ENCODE measurements at regions not wholly inside any gene's neighbourhood (a gene's known extent, or its start where the extent isn't known, plus 50 kb on each side); places are given as distances from the start of the nearest gene placed in this dataset.
"Not testable (repeated sequence)": the region's sequence is repeated elsewhere in the genome, so short reads cannot be mapped to it uniquely, and the experiment has no call there.

DNA sequence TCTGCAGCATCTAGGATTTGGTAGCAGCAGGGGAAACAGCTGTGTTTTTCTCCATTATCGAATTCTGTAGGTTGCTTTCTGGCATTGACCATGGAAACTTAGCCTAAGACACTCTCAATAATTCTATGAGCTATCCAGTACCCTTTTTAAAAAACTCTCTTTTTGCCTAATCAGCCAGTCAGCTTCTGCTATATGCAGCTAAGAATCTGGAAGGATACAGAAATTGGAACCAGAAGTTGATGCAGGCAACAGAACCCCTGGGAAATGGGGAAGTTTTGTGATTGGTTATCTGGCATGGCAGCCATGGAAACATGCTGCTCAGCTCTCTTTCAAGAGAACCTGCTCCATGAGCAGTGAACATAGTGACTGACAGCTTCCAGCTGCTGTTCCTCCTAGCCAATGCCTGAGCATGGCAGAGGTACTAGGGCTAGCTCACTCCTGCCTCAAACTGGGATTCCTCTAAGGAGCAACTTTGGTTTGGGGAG is 417.6 kb upstream of the MAOA start:
- no peak for DNase-seq

GRCh38 chrX:43239356-43239755 is 416.7 kb upstream of the MAOA start:
- DNase-seq, result no peak

DNA sequence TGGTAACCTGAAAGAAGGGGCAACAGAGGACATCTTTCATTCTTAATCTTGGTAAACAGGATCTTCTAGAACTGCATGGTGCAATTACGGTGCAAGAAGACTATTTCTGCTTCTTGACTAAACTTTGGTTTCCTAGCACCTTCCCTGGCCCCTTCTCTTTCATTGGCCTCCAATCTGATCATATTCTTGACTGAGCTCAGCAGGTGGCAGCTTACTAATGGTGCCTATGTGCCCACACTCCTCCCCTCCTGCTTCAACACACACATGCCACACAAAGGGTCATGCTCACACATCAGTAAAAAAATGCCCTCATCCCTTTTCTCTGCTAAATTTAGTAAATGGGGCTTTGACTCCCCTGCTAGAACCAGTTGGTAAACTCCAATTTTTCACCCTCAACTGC is 400.5 kb upstream of the MAOA start:
- no peak for DNase-seq

- DNase-seq, result no peak
Measured at GRCh38 chrX:43266487-43266886, 389.6 kb upstream of the MAOA start.

GRCh38 chrX:43267652-43268051 is 388.4 kb upstream of the MAOA start:
- no peak for DNase-seq

DNA sequence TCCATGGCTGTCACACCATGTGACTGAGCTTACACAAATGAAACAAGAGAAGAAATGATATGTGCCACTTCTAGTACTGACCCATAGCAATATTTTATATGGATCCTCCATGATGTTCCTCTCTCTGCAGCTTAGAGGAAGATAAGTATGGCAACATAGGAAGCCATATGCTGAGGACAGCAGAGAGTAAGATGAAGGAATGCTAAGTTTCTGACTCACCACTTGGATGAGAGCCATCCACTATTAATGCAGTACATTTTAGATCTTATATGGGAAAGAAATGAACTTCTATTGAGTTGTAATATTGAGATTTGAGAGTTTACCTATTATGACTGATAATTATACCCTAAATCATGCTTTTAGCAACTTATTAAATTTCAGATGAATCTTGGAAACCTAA is 386.9 kb upstream of the MAOA start:
- DNase-seq, result no peak

DNA sequence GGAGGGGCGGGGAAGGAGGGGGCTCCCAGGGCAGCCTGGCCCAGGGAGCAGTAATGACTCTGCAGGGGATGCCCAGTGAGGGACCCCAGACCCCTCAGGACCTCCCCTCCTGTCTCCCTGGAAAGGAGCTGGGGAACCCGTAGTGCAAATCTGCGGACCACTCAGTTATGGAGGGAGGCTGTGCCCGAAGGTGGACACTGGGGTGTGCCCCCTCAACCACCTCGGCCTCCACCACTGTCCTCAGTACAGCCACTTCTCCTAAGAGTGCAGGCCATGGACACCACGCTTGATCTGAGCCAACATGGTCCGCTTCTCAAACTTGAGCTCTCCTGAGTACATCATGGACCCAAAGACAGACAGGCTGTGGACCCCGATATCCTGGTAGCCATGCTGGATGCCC is 378.2 kb upstream of the MAOA start:
- no peak for DNase-seq

GRCh38 chrX:43278440-43278839 is 377.7 kb upstream of the MAOA start:
- DNase-seq, result no peak

DNA sequence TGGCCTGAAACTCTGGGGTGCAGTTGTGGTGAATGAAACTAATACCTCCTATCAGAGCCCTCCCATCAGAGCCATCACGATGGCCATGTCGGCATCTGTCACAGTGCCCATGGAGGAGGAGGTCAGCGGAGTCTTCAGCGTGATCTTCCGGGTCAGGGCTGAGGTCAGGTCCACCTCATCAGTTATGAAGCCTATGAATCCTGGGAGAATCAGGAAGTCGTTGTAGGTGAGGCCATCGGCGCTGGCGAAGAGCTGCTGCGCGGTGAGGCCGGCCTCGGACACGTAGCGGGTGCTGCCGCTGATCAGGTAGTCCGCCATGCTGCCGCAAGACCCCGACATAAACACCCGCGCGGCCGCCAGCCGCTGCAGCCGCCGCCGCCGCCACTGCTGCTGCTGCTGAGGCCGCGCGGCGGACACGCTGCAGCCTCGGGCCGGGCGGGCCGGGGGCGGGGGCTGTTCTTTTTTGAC is 376.7 kb upstream of the MAOA start:
- DNase-seq, result no peak

DNA sequence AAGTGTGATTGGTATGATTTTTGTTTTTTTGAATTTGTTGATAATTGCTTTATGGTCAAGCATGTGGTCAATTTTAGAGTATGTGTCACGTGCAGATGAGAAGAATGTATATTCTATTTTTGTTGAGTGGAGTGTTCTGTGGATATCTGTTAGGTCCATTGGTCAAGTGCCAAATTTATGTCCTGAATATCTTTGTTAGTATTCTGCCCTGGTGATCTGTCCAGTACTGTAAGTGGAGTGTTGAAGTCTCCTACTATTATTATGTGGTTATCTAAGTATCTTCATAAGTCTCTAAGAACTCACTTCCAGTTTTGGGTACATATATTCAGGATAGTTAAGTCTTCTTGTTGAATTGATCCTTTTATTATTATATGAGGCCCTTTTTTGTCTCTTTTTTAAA is 372.9 kb upstream of the MAOA start:
- no peak for DNase-seq

DNA sequence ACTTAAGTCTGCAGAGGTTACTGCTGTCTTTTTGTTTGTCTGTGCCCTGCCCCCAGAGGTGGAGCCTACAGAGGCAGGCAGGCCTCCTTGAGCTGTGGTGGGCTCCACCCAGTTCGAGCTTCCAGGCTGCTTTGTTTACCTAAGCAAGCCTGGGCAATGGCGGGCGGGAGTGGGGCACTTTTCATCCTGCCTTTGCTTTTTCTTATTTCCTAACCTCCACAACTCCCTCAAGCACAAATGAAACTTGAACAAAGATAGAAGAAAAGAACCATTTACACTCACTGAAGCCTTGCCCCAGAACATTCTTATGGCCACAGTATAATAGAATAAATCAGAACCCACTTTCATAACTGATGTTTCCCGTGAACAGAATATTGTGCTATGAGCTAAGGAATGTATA is 344.5 kb upstream of the MAOA start:
- DNase-seq, result not testable (repeated sequence)

- DNase-seq, result no peak
Measured at GRCh38 chrX:43313035-43313434, 343.1 kb upstream of the MAOA start.

- DNase-seq, result no peak
Measured at GRCh38 chrX:43314525-43314924, 341.6 kb upstream of the MAOA start.

DNA sequence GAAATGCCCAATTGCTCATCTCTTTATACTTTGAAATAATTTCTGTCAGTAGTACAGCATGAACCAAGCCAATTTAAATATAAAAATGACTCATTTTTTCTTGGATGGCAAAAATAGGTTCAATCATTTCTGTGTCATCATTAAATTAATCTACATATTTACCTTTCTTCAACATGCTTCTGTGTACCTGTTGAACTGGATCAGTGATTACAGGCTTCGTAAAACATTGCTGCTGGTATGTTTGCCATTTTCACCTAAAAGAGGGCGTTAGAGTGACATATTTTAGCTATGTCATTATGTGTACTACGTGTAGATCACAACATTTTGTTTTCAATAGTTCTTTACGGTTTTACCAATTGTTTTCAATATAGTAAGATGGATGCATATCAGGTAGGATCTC is 340.5 kb upstream of the MAOA start:
- no peak for DNase-seq

- no peak for DNase-seq
Measured at GRCh38 chrX:43316146-43316545, 340.0 kb upstream of the MAOA start.

GRCh38 chrX:43317378-43317777 is 338.7 kb upstream of the MAOA start:
- no peak for DNase-seq

GRCh38 chrX:43328358-43328946 is 327.6 kb upstream of the MAOA start:
- no peak for DNase-seq

DNA sequence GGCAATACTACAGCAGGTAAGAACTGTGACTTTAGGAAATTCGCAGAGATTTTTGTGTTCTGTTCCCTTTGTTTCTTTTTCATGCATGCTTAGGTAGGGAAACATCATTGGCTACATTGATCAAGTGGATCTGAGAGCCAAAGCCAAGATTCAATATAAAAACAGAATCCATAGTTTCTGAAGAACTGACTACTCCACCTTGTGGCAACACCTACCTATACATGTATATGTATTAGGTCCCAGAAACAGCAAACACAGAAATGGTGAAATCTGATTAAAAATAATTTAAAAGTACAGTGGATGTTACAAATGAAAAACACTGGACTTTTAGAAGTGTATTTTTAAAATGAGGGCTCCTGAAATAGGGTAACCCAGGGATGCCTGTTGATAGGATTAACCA is 322.6 kb upstream of the MAOA start:
- no peak for DNase-seq

DNA sequence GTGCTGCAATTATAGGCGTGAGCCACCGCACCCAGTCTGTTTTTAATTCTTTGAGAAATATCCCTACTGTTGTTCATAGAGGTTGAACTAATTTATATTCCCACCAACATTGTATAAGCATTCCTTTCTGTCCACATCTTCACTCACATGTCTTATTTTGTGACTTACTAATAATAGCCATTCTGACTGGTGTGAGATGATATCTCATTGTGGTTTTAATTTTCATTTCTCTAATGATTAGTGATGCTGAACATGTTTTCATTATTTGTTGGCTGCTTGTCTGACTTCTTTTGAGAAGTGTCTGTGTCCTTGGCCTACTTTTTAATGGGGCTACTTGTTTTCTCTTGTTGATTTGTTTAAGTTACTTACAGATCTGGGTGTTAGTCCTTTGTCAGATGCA is 310.9 kb upstream of the MAOA start:
- no peak for DNase-seq

GRCh38 chrX:43349363-43349762 is 306.7 kb upstream of the MAOA start:
- DNase-seq, result peak; percentile 10 to 47

DNA sequence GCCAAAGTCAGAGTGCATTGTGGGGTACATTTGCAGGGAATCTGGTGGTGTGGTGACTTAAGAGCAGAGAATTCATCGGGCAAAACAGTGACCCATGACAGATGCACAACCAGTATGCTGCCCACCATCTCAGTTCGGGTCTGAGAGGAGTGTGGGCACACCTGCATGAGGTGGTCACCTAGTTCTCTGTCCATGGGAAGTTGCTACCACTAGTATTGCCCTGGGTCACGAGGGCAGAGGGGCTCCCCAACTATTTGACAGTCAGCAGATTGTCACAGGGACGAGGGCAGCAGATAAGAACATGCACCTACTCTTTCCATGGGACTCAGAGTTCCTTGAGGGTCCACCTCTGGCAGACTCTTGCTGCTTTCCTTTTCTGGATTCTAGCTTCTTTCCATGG is 305.2 kb upstream of the MAOA start:
- DNase-seq, result no peak

- no peak for DNase-seq
Measured at GRCh38 chrX:43357741-43358140, 298.4 kb upstream of the MAOA start.

GRCh38 chrX:43373032-43373431 is 283.1 kb upstream of the MAOA start:
- no peak for DNase-seq

- no peak for DNase-seq
Measured at GRCh38 chrX:43375136-43375535, 281.0 kb upstream of the MAOA start.

- no peak for DNase-seq
Measured at GRCh38 chrX:43380704-43381103, 275.4 kb upstream of the MAOA start.

DNA sequence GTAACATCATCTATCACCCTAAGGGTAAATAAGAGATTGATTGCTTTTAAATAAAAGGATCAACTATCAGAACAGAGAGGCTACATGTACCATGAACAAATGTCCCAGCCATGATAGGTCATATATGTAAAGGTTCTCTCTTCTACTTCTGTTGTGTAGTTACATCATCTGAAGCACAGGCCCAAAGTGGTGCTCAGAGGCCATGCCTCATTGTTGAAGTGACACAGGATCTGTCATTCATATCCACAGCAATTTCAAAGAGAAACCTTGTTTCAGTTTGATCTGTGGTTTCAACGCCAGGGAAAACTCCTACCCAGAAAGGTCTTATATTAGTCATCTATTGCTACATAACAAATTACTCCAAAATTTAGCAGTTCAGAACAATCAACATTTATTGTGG is 269.2 kb upstream of the MAOA start:
- no peak for DNase-seq

Data from inflammatory macrophage treated with lipopolysaccharide for 1 hour (primary cell).